Endothelial cell of umbilical vein (primary cell): ENCODE measurements at regions not wholly inside any gene's neighbourhood (a gene's known extent, or its start where the extent isn't known, plus 50 kb on each side); places are given as distances from the start of the nearest gene placed in this dataset.

Source experiments
- BruUV-seq: library from RNA; stranded (reverse); fragments of 400-500 nt; replicated peaks from 2 replicates; lab custom pipeline; 2021; lab: Mats Ljungman, UMichigan
- CTCF ChIA-PET: fragments of 300-600, 350-600 bp; sonication (Branson Sonifier 250); formaldehyde crosslinking; loops from one replicate; lab custom pipeline; 2021; ENCODE audit warnings: antibody characterized with exemption, inconsistent platforms; lab: Charles Lee
- POLR2A ChIA-PET: fragments of 300-600, 350-600 bp; sonication (Branson Sonifier 250); formaldehyde crosslinking; loops from one replicate; lab custom pipeline; 2021; ENCODE audit warnings: antibody characterized with exemption, inconsistent platforms; lab: Charles Lee
- DNase-seq: peaks from one replicate; pipeline ENCODE4 v3.0.0-alpha.2; 2011; ENCODE audit warnings: low read depth, low spot score
- FAIRE-seq: peaks from 2 replicates; lab custom pipeline; 2011; peaks lifted over from hg19 to GRCh38; lab: Jason Lieb, UNC
- H2AFZ ChIP-seq: 2 replicates; pipeline ENCODE4 v1.6.0; 2012; ENCODE audit warnings: low read depth, low read length, control low read depth, inconsistent platforms
- H3K27ac ChIP-seq: 2 replicates; pipeline ENCODE4 v1.5.1; 2011; ENCODE audit warnings: low read depth, mild to moderate bottlenecking, control low read depth, low read length, moderate library complexity; ENCODE audit not compliant: insufficient read depth
- H3K27me3 ChIP-seq, 2 experiments: 2 replicates each; pipeline versions ENCODE4 v1.6.0 to v1.6.1; 2011; ENCODE audit warnings: low read length in 2 of 2, mixed read lengths in 1 of 2; ENCODE audit not compliant: control insufficient read depth in 2 of 2, insufficient read depth in 2 of 2
- H3K36me3 ChIP-seq, 2 experiments: 2 replicates in 1 of 2; 3 replicates in 1 of 2; pipeline ENCODE4 v1.5.1; 2011; ENCODE audit warnings: low read length in 2 of 2, mild to moderate bottlenecking in 1 of 2, moderate library complexity in 1 of 2; ENCODE audit not compliant: control insufficient read depth in 2 of 2, insufficient read depth in 2 of 2; ENCODE audit errors: extremely low read depth in 1 of 2
- H3K4me1 ChIP-seq: 3 replicates; pipeline ENCODE4 v1.5.1; 2011; ENCODE audit warnings: mild to moderate bottlenecking, low read length; ENCODE audit not compliant: control insufficient read depth, insufficient read depth; ENCODE audit errors: extremely low read depth
- H3K4me2 ChIP-seq: 2 replicates; pipeline ENCODE4 v1.6.1; 2011; ENCODE audit warnings: low read length, control low read depth, mixed read lengths; ENCODE audit not compliant: insufficient read depth
- H3K4me3 ChIP-seq, 3 experiments: fragments of 200-600 bp in 1 of 3; sonication (generic), shearing (Covaris generic) in 1 of 3; replicated peaks in 1 of 3; 2 replicates each; pipeline ENCODE4 v1.5.1; 2011 to 2016; ENCODE audit warnings: control low read depth in 3 of 3, low read length in 3 of 3, mild to moderate bottlenecking in 2 of 3, inconsistent platforms in 1 of 3, low read depth in 1 of 3, moderate library complexity in 1 of 3; ENCODE audit not compliant: insufficient read depth in 1 of 3
- H3K79me2 ChIP-seq: 2 replicates; pipeline ENCODE4 v1.6.0; 2012; ENCODE audit warnings: low read length, inconsistent platforms; ENCODE audit not compliant: control insufficient read depth, insufficient read depth
- H3K9ac ChIP-seq: replicated peaks from 2 replicates; pipeline ENCODE3; 2011; ENCODE audit warnings: low read length, control low read depth; ENCODE audit not compliant: insufficient read depth; ENCODE audit errors: extremely low read depth
- H3K9me1 ChIP-seq: replicated peaks from 3 replicates; pipeline ENCODE4 v1.6.0; 2011; ENCODE audit warnings: mild to moderate bottlenecking, low read length; ENCODE audit not compliant: control insufficient read depth, insufficient read depth; ENCODE audit errors: extremely low read depth
- H3K9me3 ChIP-seq: replicated peaks from 2 replicates; pipeline ENCODE4 v1.5.1; 2012; ENCODE audit warnings: low read length, inconsistent platforms; ENCODE audit not compliant: control insufficient read depth, insufficient read depth
- H4K20me1 ChIP-seq: replicated peaks from 2 replicates; pipeline ENCODE3; 2011; ENCODE audit warnings: mild to moderate bottlenecking, low read length; ENCODE audit not compliant: control insufficient read depth, insufficient read depth; ENCODE audit errors: extremely low read depth
- EZH2 ChIP-seq: IDR thresholded peaks from 2 replicates; pipeline ENCODE4 v1.6.1; 2012; ENCODE audit warnings: borderline replicate concordance, low read depth, mild to moderate bottlenecking, moderate library complexity, low read length, inconsistent platforms; ENCODE audit not compliant: severe bottlenecking
- FOS ChIP-seq: IDR thresholded peaks from 2 replicates; pipeline ENCODE4 v1.6.1; 2011; ENCODE audit warnings: mild to moderate bottlenecking, low read length, moderate library complexity, borderline replicate concordance; ENCODE audit not compliant: insufficient read depth
- GATA2 ChIP-seq: IDR thresholded peaks from 2 replicates; pipeline ENCODE4 v1.7.0; 2011; ENCODE audit warnings: low read depth, mild to moderate bottlenecking, moderate library complexity, mixed read lengths, low read length; ENCODE audit not compliant: insufficient read length, insufficient read depth
- JUN ChIP-seq: IDR thresholded peaks from 2 replicates; pipeline ENCODE4 v1.6.1; 2011; ENCODE audit warnings: borderline replicate concordance, low read depth; ENCODE audit not compliant: insufficient read length, insufficient read depth
- MYC ChIP-seq: IDR thresholded peaks from one replicate; pipeline ENCODE4 v1.6.1; 2011; ENCODE audit warnings: mild to moderate bottlenecking, low read depth, low read length
- POLR2A ChIP-seq: IDR thresholded peaks from 2 replicates; pipeline ENCODE4 v1.6.1; 2012; ENCODE audit warnings: low read depth, mild to moderate bottlenecking, control low read depth, low read length
- POLR2AphosphoS5 ChIP-seq: IDR thresholded peaks from 2 replicates; pipeline ENCODE4 v1.6.1; 2012; ENCODE audit warnings: low read depth, mild to moderate bottlenecking, control low read depth, low read length, moderate library complexity; ENCODE audit not compliant: insufficient read depth
- dilution Hi-C: fragments of 300-500 bp; cut with MboI; formaldehyde crosslinking; loops from one replicate; pipeline ENCODE4 v1.15.0; 2019; ENCODE audit warnings: low sequenced_read_pairs; ENCODE audit not compliant: extremely low pct_ligation_motif_present
- intact Hi-C: fragments of 100-400 bp; cut with micrococcal nuclease; formaldehyde crosslinking; loops from one replicate; pipeline ENCODE4 v1.10.0; 2022
- TF ChIP-seq, protein P1 (sequence below), 2 donors: IDR thresholded peaks; 1 replicate in 1 of 2; 2 replicates in 1 of 2; pipeline ENCODE4 v1.5.1; 2011; ENCODE audit warnings: low read length in 2 of 2, mild to moderate bottlenecking in 2 of 2, moderate library complexity in 2 of 2, control low read depth in 1 of 2, inconsistent platforms in 1 of 2, low read depth in 1 of 2; ENCODE audit not compliant: insufficient read depth in 1 of 2; ENCODE audit errors: extremely low read depth in 1 of 2
- TF ChIP-seq, protein P2 (sequence below): IDR thresholded peaks from 2 replicates; pipeline ENCODE4 v1.6.1; 2011; ENCODE audit not compliant: insufficient read depth, insufficient read length

DNA sequence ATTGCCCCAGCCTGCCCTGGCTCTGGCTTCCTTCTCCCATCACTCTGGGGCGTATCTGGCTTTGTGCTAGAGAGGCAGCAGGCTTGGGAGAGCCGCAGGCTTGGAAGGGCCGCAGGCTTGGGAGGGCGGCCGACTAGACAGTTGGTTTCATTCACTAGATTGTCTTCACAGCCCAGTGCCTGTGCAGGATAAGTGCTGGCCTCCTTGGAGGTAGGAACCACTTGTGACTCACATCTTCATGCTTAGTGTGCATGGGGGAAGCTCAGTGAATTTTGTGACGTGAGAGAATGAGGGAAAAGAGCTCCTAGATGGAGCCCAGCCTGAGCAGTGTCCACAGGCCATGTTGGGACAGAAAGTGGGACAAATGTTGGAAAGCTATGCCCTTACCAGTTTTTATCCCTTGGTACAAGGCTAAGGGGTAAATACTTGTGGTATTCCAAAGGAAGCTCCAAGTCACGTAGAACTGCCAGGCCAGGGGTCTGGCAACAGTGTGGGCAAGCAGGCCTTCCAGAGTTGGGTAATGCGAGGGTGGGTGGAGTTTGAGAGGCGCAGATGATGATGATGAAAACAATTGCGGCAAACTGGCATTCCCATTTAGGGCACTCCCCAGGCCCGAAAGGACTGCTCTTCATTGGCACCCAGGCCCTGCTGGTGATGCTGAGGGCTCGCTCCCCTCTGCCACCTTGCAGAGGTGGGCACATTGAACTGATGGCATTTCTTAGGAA is 100.1 kb downstream of the DDX1 start:
- CTCF ChIA-PET: no interaction called here

More for the DNA sequence above, 100.1 kb downstream of the DDX1 start:
- POLR2A ChIA-PET: no interaction called here
- Histone ChIP-seq H3K36me3 (no peaks in the 10 kb centered on the region), H3K27me3 (peaks cover 8% of the 10 kb centered on the region in 2 experiments), H3K79me2 (no peaks in the 10 kb centered on the region), H2AFZ (no peak overlapping the region), H3K4me3 (no peak overlapping the region), H3K9me3 (no peaks in the 10 kb centered on the region), H3K9ac (no peak overlapping the region), H3K27ac (no peak overlapping the region), H3K4me2 (no peak overlapping the region), H3K9me1 (no peaks in the 10 kb centered on the region), H4K20me1 (no peaks in the 10 kb centered on the region), H3K4me1 (no peaks in the 10 kb centered on the region)
- dilution Hi-C loops (no loop called here), intact Hi-C loops (no loop called here)
- FAIRE-seq (no peak), DNase-seq (no peak)
- no TSS peak for BruUV-seq
- TF ChIP-seq JUN (no peak), GATA2 (no peak), POLR2AphosphoS5 (no peak), MYC (no peak), FOS (no peak), POLR2A (no peak), EZH2 (no peak)
- TF ChIP-seq, protein P1, sequence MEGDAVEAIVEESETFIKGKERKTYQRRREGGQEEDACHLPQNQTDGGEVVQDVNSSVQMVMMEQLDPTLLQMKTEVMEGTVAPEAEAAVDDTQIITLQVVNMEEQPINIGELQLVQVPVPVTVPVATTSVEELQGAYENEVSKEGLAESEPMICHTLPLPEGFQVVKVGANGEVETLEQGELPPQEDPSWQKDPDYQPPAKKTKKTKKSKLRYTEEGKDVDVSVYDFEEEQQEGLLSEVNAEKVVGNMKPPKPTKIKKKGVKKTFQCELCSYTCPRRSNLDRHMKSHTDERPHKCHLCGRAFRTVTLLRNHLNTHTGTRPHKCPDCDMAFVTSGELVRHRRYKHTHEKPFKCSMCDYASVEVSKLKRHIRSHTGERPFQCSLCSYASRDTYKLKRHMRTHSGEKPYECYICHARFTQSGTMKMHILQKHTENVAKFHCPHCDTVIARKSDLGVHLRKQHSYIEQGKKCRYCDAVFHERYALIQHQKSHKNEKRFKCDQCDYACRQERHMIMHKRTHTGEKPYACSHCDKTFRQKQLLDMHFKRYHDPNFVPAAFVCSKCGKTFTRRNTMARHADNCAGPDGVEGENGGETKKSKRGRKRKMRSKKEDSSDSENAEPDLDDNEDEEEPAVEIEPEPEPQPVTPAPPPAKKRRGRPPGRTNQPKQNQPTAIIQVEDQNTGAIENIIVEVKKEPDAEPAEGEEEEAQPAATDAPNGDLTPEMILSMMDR (IDR thresholded peaks at IDR 0.05; ENCODE audit: extremely low read depth in 1 of 2, insufficient read depth in 1 of 2, low read depth in 1 of 2, low read length in 2 of 2): no peak
- TF ChIP-seq, protein P2, sequence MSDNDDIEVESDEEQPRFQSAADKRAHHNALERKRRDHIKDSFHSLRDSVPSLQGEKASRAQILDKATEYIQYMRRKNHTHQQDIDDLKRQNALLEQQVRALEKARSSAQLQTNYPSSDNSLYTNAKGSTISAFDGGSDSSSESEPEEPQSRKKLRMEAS: no peak
